IMR-90 (cell line): ENCODE measurements at regions not wholly inside any gene's neighbourhood (a gene's known extent, or its start where the extent isn't known, plus 50 kb on each side); places are given as distances from the start of the nearest gene placed in this dataset.

Source experiments
- ATAC-seq: fragments of 200-7000 bp; cut with Tn5 transposase; 2 replicates; pipeline ENCODE4 v1.9.1; 2020; ENCODE audit warnings: low read depth, mild to moderate bottlenecking, moderate library complexity
- BruUV-seq: library from RNA; stranded (reverse); fragments of 400-500 nt; replicated peaks from 2 replicates; lab custom pipeline; 2021; lab: Mats Ljungman, UMichigan
- CTCF ChIA-PET: fragments of 300-600 bp; formaldehyde crosslinking; extraction: SDS; loops from one replicate; lab custom pipeline; 2021; ENCODE audit warnings: antibody characterized with exemption; lab: Yijun Ruan, JAX
- POLR2A ChIA-PET: fragments of 300-600 bp; sonication (Branson Sonifier 250); formaldehyde crosslinking; loops from one replicate; lab custom pipeline; 2022; ENCODE audit warnings: antibody characterized with exemption; ENCODE audit not compliant: unreplicated experiment; lab: Charles Lee
- DNase-seq: peaks from one replicate; pipeline ENCODE4 v3.0.0; 2013
- H2AFZ ChIP-seq: replicated peaks from 2 replicates; pipeline ENCODE3; 2013; ENCODE audit warnings: low read length, mild to moderate bottlenecking; ENCODE audit not compliant: poor library complexity
- H2AK5ac ChIP-seq: 2 replicates; pipeline ENCODE4 v1.6.1; 2013; ENCODE audit warnings: low read depth, low read length, inconsistent platforms
- H2AK9ac ChIP-seq: replicated peaks from 2 replicates; pipeline ENCODE3; 2013; ENCODE audit warnings: mild to moderate bottlenecking, low read depth, low read length, moderate library complexity; ENCODE audit not compliant: poor library complexity
- H2BK120ac ChIP-seq: 2 replicates; pipeline ENCODE4 v1.6.1; 2013; ENCODE audit warnings: low read depth, low read length, inconsistent platforms
- H2BK15ac ChIP-seq: 3 replicates; pipeline ENCODE4 v1.6.1; 2013; ENCODE audit warnings: low read depth, low read length, inconsistent platforms
- H2BK20ac ChIP-seq: 2 replicates; pipeline ENCODE4 v1.6.1; 2013; ENCODE audit warnings: low read depth, mild to moderate bottlenecking, inconsistent platforms, low read length, moderate library complexity
- H2BK5ac ChIP-seq: 2 replicates; pipeline ENCODE4 v1.6.1; 2013; ENCODE audit warnings: mild to moderate bottlenecking, low read depth, low read length, inconsistent platforms; ENCODE audit not compliant: poor library complexity, severe bottlenecking
- H3K14ac ChIP-seq: replicated peaks from 2 replicates; pipeline ENCODE4 v1.6.1; 2013; ENCODE audit warnings: low read depth, low read length, inconsistent platforms
- H3K18ac ChIP-seq: 2 replicates; pipeline ENCODE4 v1.6.1; 2013; ENCODE audit warnings: low read depth, low read length, control low read depth
- H3K23ac ChIP-seq: 2 replicates; pipeline ENCODE4 v1.6.1; 2013; ENCODE audit warnings: low read depth, low read length, inconsistent platforms
- H3K27ac ChIP-seq: 2 replicates; pipeline ENCODE4 v1.5.1; 2013; ENCODE audit warnings: mild to moderate bottlenecking, control low read depth, low read length; ENCODE audit not compliant: insufficient read depth
- H3K27me3 ChIP-seq: 2 replicates; pipeline ENCODE4 v1.6.1; 2013; ENCODE audit warnings: low read length; ENCODE audit not compliant: control insufficient read depth, insufficient read depth
- H3K36me3 ChIP-seq: 2 replicates; pipeline ENCODE4 v1.6.1; 2013; ENCODE audit warnings: low read length, mixed read lengths; ENCODE audit not compliant: control insufficient read depth, insufficient read depth
- H3K4ac ChIP-seq: 2 replicates; pipeline ENCODE4 v1.6.1; 2013; ENCODE audit warnings: low read depth, low read length, inconsistent platforms
- H3K4me1 ChIP-seq: 2 replicates; pipeline ENCODE4 v1.6.1; 2013; ENCODE audit warnings: low read length, mixed read lengths; ENCODE audit not compliant: control insufficient read depth, insufficient read depth
- H3K4me2 ChIP-seq: 2 replicates; pipeline ENCODE4 v1.6.1; 2013; ENCODE audit warnings: low read depth, mild to moderate bottlenecking, control low read depth, low read length, moderate library complexity
- H3K4me3 ChIP-seq: 2 replicates; pipeline ENCODE4 v1.5.1; 2013; ENCODE audit warnings: low read depth, mild to moderate bottlenecking, control low read depth, low read length, moderate library complexity; ENCODE audit not compliant: insufficient read depth
- H3K56ac ChIP-seq: 2 replicates; pipeline ENCODE4 v1.6.1; 2013; ENCODE audit warnings: low read length, inconsistent platforms; ENCODE audit not compliant: insufficient read depth; ENCODE audit errors: extremely low read depth
- H3K79me1 ChIP-seq, 2 experiments: 2 replicates each; pipeline ENCODE4 v1.6.1; 2013; ENCODE audit warnings: low read length in 2 of 2, inconsistent platforms in 1 of 2, low read depth in 1 of 2
- H3K9ac ChIP-seq: 2 replicates; pipeline ENCODE4 v1.6.1; 2013; ENCODE audit warnings: low read depth, low read length, control low read depth
- H3K9me1 ChIP-seq: 2 replicates; pipeline ENCODE4 v1.6.1; 2013; ENCODE audit warnings: low read length, inconsistent platforms; ENCODE audit not compliant: insufficient read depth
- H3K9me3 ChIP-seq: 2 replicates; pipeline ENCODE4 v1.6.1; 2013; ENCODE audit warnings: low read length; ENCODE audit not compliant: control insufficient read depth, insufficient read depth
- H4K20me1 ChIP-seq: 2 replicates; pipeline ENCODE4 v1.6.1; 2013; ENCODE audit warnings: low read length, inconsistent platforms; ENCODE audit not compliant: insufficient read depth
- H4K5ac ChIP-seq: 2 replicates; pipeline ENCODE4 v1.6.1; 2013; ENCODE audit warnings: mild to moderate bottlenecking, low read depth, low read length, control low read depth
- H4K8ac ChIP-seq, 2 experiments: 2 replicates each; pipeline ENCODE4 v1.6.1; 2013; ENCODE audit warnings: low read depth in 2 of 2, low read length in 2 of 2, control low read depth in 1 of 2, inconsistent platforms in 1 of 2
- H4K91ac ChIP-seq: 2 replicates; pipeline ENCODE4 v1.6.1; 2013; ENCODE audit warnings: low read depth, low read length, inconsistent platforms; ENCODE audit not compliant: insufficient read depth
- BHLHE40 ChIP-seq: fragments of 150-350 bp; IDR thresholded peaks from 2 replicates; pipeline ENCODE4 v1.6.1; 2016; ENCODE audit warnings: mild to moderate bottlenecking, low read depth, low read length
- CEBPB ChIP-seq: IDR thresholded peaks from 2 replicates; pipeline ENCODE4 v1.6.1; 2012; ENCODE audit warnings: low read depth, low read length, improper control_type of control experiment
- CHD1 ChIP-seq: IDR thresholded peaks from 2 replicates; pipeline ENCODE4 v1.6.1; 2012; ENCODE audit warnings: low read depth, low read length, improper control_type of control experiment
- CTCF ChIP-seq: conservative IDR thresholded peaks from 2 replicates; pipeline ENCODE4 v1.5.1; 2012; ENCODE audit warnings: mild to moderate bottlenecking, low read depth, low read length, improper control_type of control experiment
- ELK1 ChIP-seq: fragments of 150-350 bp; IDR thresholded peaks from 2 replicates; pipeline ENCODE4 v1.6.1; 2016; ENCODE audit warnings: low read depth, mild to moderate bottlenecking, low read length, moderate library complexity, borderline replicate concordance
- FOS ChIP-seq: fragments of 150-350 bp; IDR thresholded peaks from 2 replicates; pipeline ENCODE4 v1.6.1; 2016; ENCODE audit warnings: low read depth, low read length
- MAFK ChIP-seq: IDR thresholded peaks from 2 replicates; pipeline ENCODE4 v1.6.1; 2012; ENCODE audit warnings: low read depth, low read length, improper control_type of control experiment
- MAZ ChIP-seq: IDR thresholded peaks from 2 replicates; pipeline ENCODE4 v1.6.1; 2012; ENCODE audit warnings: low read depth, mild to moderate bottlenecking, low read length, improper control_type of control experiment, moderate library complexity, borderline replicate concordance
- MXI1 ChIP-seq: IDR thresholded peaks from 2 replicates; pipeline ENCODE4 v1.6.1; 2012; ENCODE audit warnings: low read depth, mild to moderate bottlenecking, low read length, moderate library complexity, borderline replicate concordance
- NFE2L2 ChIP-seq: fragments of 150-350 bp; IDR thresholded peaks from 2 replicates; pipeline ENCODE4 v1.6.1; 2016; ENCODE audit warnings: low read depth, mild to moderate bottlenecking, low read length
- POLR2A ChIP-seq: IDR thresholded peaks from 2 replicates; pipeline ENCODE4 v1.6.1; 2012; ENCODE audit warnings: mild to moderate bottlenecking, low read depth, low read length
- RCOR1 ChIP-seq: IDR thresholded peaks from 2 replicates; pipeline ENCODE4 v1.6.1; 2012; ENCODE audit warnings: mild to moderate bottlenecking, low read length, improper control_type of control experiment; ENCODE audit not compliant: insufficient replicate concordance
- RFX5 ChIP-seq: IDR thresholded peaks from 2 replicates; pipeline ENCODE4 v1.8.0; 2012; ENCODE audit warnings: low read depth, mild to moderate bottlenecking, low read length, moderate library complexity
- SMC3 ChIP-seq: fragments of 150-350 bp; IDR thresholded peaks from 2 replicates; pipeline ENCODE4 v1.6.1; 2016; ENCODE audit warnings: low read depth, mild to moderate bottlenecking, antibody characterized with exemption, low read length, moderate library complexity
- USF2 ChIP-seq: fragments of 150-350 bp; IDR thresholded peaks from 2 replicates; pipeline ENCODE4 v1.6.1; 2017; ENCODE audit warnings: mild to moderate bottlenecking, antibody characterized with exemption, low read length, low read depth
- WGBS, 2 experiments: methylation state at CpG; one replicate each; pipeline versions ENCODE4 v1.1.5 to v1.1.7; 2013; ENCODE audit warnings: missing lambda C conversion rate in 2 of 2; ENCODE audit not compliant: insufficient read length in 1 of 2; ENCODE audit errors: extremely low coverage in 2 of 2; 5-methylcytosine and 5-hydroxymethylcytosine counted together
- dilution Hi-C: fragments of 300-500 bp; cut with HindIII; formaldehyde crosslinking; loops from one replicate; pipeline ENCODE4 v1.14.3; 2018; ENCODE audit warnings: low sequenced_read_pairs; ENCODE audit not compliant: unreplicated experiment
- in situ Hi-C: fragments of 300-500 bp; cut with MboI; formaldehyde crosslinking; loops from 3 replicates; pipeline ENCODE4 v1.14.3; 2019; ENCODE audit warnings: low sequenced_read_pairs, inconsistent platforms, mixed read lengths
- intact Hi-C: fragments of 100-400 bp; cut with micrococcal nuclease; formaldehyde crosslinking; loops from 2 replicates; pipeline ENCODE4 v1.10.0; 2022

GRCh38 chr4:28062562-28062961 is 1201.9 kb downstream of the STIM2 start:
- Histone ChIP-seq H3K56ac (no peak overlapping the region), H3K9me1 (no peaks in the 10 kb centered on the region), H3K4me3 (no peak overlapping the region), H2BK120ac (no peak overlapping the region), H3K4me2 (no peak overlapping the region), H3K18ac (no peak overlapping the region), H4K91ac (no peak overlapping the region), H3K14ac (no peak overlapping the region), H3K4ac (no peak overlapping the region), H3K23ac (no peak overlapping the region), H2BK15ac (no peak overlapping the region), H2AK5ac (no peak overlapping the region), H2BK20ac (no peak overlapping the region), H3K27ac (no peak overlapping the region), H3K9ac (no peak overlapping the region), H2BK5ac (no peak overlapping the region), H2AFZ (no peak overlapping the region), H3K27me3 (no peaks in the 10 kb centered on the region), H4K20me1 (no peaks in the 10 kb centered on the region), H4K8ac (no peak overlapping the region), H3K9me3 (no peaks in the 10 kb centered on the region), H3K79me1 (no peaks in the 10 kb centered on the region), H4K5ac (no peak overlapping the region), H2AK9ac (no peak overlapping the region), H3K36me3 (no peaks in the 10 kb centered on the region), H3K4me1 (no peaks in the 10 kb centered on the region)
- ATAC-seq (no peak), DNase-seq (no peak)
- in situ Hi-C loops, result no loop called here
- CTCF ChIA-PET, result no interaction called here
- BruUV-seq, result no TSS peak
- dilution Hi-C loops, result no loop called here
- intact Hi-C loops, result no loop called here
- WGBS, 2 experiments, result 20% methylated on average over 1 of the region's 3 CpGs; no CpG with 5 or more reads in 1 of the 2 experiments
- POLR2A ChIA-PET, result no interaction called here
- no peak for TF ChIP-seq FOS
- TF ChIP-seq RFX5, result no peak
- no peak for TF ChIP-seq NFE2L2
- no peak for TF ChIP-seq CTCF
- TF ChIP-seq POLR2A, result no peak
- no peak for TF ChIP-seq USF2
- TF ChIP-seq BHLHE40, result no peak
- no peak for TF ChIP-seq MAZ
- TF ChIP-seq SMC3, result no peak
- no peak for TF ChIP-seq MAFK
- TF ChIP-seq CHD1, result no peak
- TF ChIP-seq RCOR1, result no peak
- TF ChIP-seq CEBPB, result no peak
- TF ChIP-seq ELK1, result no peak
- TF ChIP-seq MXI1, result no peak
